LHCN-M2 (cell line): ENCODE measurements at regions not wholly inside any gene's neighbourhood (a gene's known extent, or its start where the extent isn't known, plus 50 kb on each side); places are given as distances from the start of the nearest gene placed in this dataset.
A peak's percentile ranks its signal among the peaks of the same experiment; 100 is the strongest.

Experiments
- DNase-seq: peaks from one replicate; pipeline ENCODE4 v3.0.0-alpha.2; 2012; ENCODE audit warnings: low read depth

DNA sequence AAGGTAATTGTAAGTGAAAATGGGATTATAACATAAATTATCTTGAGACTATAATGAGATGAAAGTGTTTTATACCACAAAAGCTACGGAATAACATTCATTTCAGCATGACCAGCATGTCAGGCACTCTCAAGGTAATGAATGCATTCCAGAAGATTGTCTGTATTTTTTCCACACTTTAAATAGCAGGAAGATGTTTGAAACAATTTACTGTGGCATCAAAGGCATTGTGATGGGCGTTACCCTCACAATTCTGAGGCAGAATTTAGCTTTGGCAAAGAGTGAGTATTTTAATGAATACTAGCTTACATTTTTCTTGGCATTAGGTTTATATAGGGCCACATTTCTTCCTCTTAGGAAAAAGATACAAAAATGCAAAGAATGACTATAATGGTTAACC, 627.2 kb downstream of the BCKDHB start:
- no peak for DNase-seq

DNA sequence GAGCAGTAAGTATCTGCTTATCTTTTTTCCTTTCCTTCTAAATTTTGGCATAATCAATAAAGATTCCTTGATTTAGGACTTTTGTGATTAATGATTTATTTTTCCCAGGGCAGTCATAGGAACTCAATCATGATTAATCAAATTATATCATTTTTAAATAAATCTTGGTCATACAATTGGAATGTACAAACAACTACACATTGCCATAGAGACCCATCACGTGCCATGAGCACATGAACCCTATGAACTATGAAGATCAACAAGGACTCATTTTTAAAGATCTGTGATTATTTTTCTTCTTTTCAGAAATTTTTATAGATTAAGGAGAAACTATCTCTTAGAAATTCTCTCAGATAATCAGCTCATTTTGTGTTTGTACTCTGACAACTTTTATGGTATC, 622.4 kb downstream of the BCKDHB start:
- peak; percentile 15 for DNase-seq

DNA sequence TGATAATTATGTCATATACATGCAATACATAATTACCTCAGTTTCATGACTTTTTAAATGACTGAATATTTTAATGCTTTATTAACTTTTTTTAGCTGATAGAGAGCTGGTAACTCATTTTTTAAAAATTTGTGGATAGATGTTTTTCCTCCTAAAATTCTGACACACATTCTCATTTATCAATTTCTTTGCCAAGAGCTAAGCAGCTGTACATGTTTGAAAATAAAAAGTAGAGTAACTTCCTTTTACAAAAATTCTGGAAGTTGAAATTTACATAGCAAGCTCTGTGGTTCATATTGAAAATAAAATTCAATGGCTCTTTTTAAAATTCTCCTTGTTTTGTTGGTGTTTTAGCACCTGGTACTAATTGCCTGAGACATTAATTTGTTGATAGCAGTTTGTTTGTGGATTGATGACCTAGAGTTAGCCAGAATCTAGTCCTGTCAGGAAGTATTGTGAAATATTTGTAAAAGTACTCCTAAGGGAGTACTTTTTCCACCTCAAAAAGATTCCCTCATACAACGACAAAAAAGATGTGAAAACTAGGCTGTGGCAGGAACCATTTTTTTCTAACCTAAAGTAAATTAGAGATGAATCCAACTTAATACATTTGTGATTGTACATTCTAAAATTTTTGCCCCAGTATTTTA, 621.8 kb downstream of the BCKDHB start:
- DNase-seq = peak; percentile 8

DNA sequence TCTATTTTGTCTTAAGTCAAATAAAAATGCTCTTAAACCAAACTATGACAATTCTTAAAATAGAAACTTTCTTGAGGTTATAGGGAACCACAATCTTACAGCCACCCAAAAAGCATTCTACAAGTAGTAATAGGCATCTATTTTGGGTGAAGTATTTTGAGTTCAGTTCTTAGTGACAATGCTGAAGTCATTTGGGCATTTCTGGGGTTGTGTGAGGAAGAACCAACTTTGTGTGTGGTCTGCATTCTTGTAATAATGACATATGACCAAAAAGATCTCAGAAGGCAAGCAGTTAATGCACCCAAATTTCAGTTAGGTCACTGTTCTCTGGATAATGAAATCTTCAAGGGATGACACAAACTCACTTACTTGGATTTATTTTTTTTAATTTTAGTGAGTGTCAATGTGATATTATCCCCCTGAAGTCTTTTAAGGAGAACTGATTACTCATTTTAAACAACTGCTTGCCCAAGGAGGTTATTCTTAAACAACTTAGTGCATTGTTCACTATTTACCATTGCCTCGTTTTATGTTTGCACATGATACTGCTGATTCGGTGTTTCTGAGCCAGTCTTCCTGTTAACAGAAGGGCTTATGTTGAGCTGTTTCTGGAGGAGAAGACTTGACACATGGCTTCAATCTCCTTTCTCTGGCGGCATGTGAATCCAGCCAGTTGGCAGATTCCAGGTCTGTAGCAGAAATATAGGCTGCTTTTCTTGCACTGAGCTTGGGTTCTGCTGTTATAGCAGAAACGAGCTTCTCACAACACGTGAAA, 618.9 kb downstream of the BCKDHB start:
- DNase-seq = peak; percentile 31

DNA sequence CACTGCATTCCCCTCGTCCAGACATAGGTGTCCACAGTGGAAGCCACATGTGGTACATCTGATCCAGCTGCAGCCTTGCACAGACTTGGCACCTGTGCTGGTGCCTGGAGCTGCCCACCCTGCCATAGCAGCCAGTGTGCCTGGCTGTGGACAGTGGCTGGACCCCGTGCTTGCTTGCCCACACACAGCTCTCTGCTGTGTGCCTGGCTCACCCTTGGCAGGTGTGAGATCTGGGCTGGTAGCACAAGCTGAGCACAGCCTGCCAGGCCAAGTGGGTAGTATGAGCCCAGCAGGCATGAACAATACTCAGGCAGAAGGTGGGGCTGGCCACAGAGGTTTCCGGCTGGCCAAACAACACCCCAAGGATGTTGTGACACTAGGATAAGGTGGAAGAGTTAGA, 614.4 kb downstream of the BCKDHB start:
- no peak for DNase-seq

DNA sequence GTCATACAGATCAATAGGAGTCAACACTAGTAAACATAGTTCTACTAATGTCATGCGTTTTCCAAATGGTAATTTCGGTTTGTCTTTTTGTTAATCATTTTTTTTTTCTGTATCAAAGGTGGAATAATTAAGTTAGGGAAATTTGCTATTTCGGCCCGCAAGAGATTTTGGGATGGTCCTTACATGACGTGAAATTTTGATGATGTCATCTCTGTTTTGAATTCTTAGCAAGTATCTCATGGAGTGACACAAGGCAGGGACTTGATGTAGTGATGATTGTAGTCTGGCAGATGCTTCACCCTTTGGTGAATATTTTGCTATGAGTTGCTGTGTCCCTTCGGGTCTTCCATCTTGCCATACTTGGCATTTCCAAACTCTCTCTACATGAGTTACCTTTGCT, 608.0 kb downstream of the BCKDHB start:
- no peak for DNase-seq

DNA sequence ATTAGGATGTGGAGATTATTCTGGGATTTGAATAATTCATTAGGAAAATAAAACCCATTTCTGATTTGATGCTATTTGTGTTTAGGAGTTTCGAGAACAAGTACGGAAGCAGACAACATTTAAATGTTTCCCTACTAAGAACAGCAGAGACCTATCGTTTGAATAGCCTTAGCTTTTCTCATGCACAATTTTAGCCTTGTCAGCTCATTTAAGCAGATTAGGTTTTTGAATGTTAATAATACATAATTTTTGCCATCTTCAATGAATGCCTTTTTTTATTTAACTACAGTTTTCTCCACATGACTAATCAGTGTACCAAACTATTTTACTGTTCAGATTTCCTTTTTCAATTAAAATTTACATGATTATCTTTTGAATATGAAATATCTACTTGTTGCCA, 592.0 kb downstream of the BCKDHB start:
- no peak for DNase-seq

DNA sequence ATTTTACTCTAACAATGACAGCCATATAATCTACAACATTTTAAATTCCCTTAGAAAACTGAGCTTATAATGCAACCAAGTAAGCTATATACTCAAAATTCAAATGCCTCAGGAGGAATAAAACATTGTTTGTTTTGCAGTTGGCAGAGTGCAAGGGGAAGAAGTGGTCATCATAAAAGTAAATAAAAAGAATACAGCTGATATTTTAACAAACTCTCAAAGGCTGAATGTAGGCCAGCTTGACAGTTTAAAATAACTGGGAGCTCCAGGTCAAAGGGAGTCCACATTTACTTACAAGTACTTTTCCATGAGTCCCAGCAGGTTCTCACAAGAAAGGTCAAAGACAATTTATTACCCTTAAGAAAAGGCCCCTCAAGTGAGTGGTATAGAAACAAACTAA, 589.8 kb downstream of the BCKDHB start:
- no peak for DNase-seq

DNA sequence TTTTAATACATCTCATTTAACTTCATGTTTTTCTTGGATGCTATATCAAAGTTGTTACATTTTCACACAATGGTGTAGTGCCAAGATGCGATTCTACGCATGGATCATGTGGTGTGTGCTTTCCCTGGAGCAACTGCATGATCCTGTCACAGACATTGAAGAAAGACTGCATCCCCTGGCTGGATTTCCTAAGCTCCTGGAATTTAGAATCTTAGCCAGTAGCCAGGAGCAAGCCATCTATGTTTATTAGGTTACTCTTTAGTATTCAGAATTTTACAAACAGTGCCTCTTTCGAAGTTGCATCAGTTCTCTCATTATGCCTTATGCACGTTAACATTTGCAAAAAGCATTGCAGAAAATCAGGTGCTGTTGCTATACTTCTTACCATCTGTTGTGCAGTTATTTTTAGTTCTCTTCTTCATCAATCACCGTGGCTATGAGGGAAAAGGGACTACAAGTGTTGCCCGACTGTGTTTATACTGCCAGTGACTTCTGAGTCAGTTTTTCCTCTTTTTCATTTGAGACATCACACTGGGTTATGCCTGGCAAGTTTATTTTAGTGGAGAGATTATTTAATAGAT, 584.2 kb downstream of the BCKDHB start:
- peak; percentile 64 for DNase-seq

DNA sequence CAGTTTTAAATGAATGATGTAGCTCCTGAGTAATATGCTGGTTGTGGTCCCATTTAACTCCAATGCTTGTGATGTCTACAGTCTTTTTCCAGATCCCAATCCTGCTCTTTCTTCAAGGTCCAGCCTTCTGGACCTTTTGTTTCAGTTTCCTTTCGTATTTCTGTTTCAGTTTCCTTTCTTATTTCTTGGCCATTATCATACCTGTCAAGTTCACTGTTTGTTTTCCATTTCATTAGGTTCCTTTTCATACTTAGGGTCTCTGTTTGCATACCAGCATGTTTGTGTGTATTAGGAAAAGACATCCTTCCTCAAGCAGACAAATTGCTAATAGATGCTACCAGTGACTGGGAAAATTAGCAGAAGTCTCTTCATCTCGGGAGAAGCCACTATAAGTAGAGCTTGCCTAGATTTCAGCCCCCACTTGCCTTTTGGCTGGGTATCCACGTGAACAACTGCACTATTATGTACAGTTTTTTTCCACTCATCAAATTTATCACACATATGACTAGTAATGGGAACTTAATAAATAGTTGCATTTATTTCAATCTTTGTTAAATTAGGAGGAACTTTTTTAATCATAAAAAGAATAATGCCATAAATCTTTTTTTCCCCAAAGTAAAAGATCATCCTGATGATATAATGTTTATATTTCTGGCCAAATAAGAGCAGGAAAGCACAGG, 583.4 kb downstream of the BCKDHB start:
- DNase-seq = no peak

DNA sequence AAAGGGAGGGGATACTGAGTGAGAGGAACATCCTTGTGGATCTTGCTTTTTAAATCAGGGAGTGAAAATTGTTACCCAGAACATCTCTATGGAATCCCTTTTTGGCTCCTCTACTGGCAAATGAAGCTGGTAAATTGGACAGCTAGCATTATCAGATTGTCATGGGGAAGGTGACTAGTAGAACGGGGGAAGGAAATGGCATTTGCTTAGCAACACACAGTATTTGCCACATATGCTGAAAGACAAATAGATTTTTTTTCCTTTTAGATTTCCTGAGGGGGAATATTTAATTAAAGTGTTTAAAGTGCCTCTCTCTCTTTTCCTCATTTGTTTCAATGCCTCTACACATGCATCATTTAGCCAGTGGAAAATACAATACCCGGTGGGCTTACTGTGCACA, 573.5 kb downstream of the BCKDHB start:
- no peak for DNase-seq

DNA sequence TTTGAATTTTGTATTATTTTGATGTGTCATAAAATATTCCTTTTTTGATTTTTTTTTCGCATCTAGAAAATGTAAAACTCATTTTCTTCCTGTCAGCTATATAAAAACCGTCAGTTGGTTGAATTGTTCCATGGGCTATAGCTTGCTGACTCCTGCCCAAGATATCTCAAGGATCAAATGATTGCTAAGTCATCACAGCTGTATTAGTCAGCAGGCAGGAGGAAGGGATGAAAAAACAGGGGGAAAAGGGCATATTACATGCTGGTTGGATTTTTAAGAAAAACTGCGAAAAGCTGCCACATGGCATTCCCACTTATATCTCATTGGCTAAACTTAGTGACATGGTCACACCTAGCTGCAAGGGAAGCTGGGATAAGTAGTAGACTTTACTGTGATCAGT, 569.9 kb downstream of the BCKDHB start:
- DNase-seq = peak; percentile 43

DNA sequence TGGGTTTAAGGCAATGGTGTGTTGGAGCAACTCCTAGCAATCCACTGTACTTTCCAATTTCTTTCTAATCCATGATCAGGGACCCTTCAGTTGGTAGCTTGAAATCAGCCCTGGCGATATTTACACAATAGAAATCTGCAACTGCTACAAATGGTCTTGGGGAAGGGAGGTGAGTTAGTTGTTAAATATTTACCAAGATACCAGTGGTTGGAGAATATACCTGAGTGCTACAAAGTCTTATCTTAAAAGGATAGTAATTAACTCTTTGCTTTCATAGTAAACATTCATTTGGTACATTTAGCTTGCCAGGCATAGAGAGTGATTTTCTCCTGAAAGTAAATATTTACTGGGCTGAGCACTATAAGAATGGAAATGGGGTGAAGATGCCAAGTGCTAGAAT, 568.2 kb downstream of the BCKDHB start:
- no peak for DNase-seq

DNA sequence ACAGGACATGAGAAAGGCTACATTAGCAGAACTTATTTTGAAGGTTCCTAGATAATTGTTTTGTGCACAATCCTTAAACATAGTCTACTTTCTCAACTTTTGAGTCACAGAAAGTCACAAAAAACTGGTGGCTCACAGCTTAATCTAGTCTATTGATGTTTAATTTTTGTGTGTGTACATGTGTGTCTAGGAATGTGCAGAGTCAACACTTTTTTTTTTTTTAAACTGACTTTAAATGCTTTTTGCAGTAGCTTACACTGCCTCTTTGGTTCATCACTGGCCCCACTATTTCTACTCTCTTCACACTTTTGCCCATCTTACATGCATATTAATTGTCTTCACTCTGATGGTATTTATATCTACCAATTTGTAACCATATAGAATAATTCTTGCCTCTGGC, 566.9 kb downstream of the BCKDHB start:
- DNase-seq = no peak

DNA sequence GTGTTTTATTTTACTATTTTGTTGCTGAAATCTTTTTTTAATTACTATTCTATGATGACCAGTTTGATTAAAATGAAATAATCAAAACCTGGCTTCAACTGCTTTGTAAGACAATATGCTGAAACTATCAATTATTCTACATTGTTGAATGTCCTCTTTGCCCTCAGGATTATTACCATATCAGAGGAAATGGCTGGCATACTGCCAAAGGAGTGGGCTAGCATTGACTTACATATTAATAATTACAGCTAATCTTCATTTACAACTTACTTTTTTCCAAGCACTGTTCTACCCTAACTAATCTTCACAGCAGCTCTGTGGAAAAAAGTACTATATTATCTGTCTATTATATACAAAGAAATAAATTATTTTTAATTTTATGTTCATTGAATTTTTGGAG, 560.5 kb downstream of the BCKDHB start:
- DNase-seq = no peak

DNA sequence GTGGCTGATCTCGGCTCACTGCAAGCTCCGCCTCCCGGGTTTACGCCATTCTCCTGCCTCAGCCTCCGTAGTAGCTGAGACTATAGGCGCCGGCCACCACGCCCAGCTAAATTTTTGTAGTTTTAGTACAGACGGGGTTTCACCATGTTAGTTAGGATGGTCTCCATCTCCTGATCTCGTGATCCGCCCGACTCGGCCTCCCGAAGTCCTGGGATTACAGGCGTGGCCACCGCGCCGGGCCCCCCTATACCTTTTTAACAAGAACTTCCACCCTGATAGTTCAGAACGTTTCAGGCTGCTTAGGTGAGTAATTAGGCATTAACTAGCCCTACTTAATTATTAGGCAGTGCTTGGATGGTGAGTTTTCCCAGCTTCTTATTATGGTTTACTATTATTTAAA, 552.5 kb downstream of the BCKDHB start:
- DNase-seq = no peak

DNA sequence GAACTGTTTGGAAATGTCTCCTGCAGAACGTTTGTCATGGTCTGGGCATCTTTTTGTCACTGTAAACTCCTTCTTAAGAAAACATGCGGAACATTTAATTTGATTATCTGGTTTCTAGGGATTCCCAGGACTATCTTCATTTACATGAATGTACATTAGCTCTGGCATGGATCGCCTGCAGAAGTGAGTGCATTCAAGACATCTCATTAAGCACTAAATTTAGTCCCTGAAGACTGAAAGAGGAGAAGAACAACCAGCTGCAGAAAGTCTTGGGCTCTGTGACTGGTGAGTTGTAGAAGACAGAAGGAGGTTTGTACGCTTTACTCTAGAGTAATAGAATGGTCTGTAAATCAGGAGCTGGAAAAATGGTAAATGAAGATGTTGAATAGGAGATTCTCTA, 540.7 kb downstream of the BCKDHB start:
- no peak for DNase-seq

DNA sequence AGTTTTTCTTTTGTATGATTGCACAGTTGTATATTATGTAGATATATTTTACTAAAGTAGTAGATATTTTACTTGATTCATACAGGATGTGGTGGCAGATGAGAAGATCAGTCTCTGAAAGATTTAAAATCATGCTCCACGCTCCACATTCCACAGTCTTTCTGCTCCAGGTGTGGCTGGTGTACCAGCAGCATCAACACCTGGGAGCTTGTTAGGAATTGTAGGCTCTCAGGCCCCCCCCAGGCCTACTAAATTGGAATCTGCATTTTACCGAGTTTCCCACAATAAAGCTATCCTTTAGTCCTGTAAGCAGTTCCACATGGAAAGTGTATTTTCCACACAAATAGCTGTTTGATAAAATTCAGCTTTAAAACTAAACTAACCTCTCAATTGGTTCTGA, 537.4 kb downstream of the BCKDHB start:
- DNase-seq = no peak

DNA sequence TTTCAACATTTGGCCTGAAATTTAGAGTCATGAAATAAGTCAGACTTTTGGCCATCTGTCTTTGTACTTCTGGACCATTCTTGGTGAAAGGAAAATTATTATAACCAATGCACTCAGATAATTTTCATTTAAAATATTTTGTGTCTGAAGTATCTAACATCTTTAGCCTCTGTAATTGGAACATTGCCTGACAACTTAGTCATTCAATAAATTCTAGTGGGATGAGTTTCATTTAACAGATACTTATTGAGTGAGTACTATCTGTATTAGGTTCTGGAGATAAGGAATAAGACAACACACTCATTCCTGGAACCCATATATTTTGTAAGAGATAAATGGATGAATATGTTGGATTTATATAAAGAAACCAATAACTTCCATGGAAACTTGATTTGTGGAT, 536.0 kb downstream of the BCKDHB start:
- peak; percentile 72 for DNase-seq

DNA sequence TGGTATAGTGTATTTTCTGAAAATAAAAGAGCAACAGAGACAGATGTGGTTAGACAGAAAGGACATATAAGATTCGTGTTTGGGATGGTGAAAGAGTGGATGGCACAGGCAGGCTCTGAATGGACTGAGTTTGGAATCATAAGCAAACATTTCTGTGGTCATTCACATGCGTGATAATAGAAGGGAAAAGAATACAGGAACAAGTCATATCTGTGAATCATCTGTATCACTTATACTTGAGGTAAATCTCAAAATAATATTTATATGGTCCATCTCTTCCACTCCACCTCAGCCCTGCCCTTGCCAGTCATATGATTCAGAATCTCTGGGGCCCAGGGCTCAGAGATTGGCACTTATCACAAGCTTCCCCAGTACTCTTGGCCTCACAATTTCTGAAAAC, 535.1 kb downstream of the BCKDHB start:
- DNase-seq = peak; percentile 85

DNA sequence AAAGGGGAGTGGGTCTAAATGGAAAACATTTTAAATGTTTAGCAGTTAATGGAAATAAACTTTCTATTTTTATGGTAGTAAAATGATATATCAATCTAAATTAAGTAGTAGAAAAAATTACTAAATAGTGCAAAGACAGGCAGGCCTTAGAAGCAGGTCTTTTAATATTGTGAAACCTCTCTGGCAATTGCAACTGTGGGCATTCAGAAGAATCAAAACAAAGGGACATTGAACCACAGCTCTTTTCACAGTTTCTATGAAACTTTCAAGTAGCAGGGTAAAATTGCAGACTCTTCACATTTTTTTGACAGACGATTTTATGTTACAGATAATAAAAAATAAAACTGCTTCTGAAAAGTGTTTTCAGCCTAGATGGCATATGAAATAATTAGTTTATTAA, 533.7 kb downstream of the BCKDHB start:
- peak; percentile 35 for DNase-seq

DNA sequence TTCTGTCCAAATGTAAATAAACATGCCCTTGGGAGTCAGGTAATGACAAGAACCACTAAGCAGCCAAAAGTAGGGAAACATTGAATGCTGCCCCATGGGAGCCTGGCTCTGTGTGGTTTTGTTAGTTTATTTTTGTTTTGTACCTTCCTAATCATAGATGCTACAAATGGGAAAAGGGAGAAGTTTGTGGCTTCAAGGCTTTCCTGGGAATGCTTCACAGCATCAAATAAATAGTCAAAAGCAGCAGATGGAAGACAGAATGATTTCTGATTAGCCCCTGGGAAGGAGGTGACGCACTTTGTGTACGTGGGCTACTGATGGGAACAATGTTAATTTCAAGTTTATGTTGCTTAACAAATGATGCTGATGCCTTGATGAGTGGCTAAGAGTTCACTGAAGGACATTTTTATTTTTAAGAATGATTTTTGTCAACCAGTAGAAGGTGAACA, 532.7 kb downstream of the BCKDHB start:
- peak; percentile 50 for DNase-seq
